ENCODE measurements at regions not wholly inside any gene's neighbourhood (a gene's known extent, or its start where the extent isn't known, plus 50 kb on each side); places are given as distances from the start of the nearest gene placed in this dataset.

DNA sequence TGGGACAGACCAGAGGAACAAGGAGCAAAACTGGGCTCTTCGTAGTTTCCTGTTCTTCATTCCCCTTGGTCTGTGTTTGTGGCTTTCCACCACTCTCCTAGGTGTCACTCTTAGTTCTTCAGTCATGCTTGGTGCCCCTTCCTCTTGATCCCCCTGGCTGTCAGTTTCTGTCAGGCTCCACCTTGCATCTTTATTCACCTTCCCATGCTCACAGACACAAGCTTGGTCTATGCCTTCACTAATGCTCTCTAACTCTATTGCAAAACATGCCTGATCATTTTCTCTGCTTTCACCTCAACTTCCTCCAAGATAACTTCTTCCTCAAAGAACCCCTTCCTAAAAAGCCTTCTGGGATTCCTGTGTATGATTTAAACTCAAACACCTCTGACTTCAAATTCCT is 122.9 kb downstream of the GLUL start:
- TF ChIP-seq, protein P1, sequence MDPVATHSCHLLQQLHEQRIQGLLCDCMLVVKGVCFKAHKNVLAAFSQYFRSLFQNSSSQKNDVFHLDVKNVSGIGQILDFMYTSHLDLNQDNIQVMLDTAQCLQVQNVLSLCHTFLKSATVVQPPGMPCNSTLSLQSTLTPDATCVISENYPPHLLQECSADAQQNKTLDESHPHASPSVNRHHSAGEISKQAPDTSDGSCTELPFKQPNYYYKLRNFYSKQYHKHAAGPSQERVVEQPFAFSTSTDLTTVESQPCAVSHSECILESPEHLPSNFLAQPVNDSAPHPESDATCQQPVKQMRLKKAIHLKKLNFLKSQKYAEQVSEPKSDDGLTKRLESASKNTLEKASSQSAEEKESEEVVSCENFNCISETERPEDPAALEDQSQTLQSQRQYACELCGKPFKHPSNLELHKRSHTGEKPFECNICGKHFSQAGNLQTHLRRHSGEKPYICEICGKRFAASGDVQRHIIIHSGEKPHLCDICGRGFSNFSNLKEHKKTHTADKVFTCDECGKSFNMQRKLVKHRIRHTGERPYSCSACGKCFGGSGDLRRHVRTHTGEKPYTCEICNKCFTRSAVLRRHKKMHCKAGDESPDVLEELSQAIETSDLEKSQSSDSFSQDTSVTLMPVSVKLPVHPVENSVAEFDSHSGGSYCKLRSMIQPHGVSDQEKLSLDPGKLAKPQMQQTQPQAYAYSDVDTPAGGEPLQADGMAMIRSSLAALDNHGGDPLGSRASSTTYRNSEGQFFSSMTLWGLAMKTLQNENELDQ (tag by site-specific recombination; IDR thresholded peaks at IDR 0.05; ENCODE audit: low read depth): no peak
- TF ChIP-seq ZNF514 (tag by site-specific recombination; IDR thresholded peaks at IDR 0.05) (no peak), BCL11B (tag by site-specific recombination; IDR thresholded peaks at IDR 0.05; ENCODE audit: low read depth) (no peak), ZNF274 (IDR thresholded peaks at IDR 0.05; ENCODE audit: low read length) (no peak), ZNF274 (tag by site-specific recombination; IDR thresholded peaks at IDR 0.05; ENCODE audit: borderline replicate concordance) (no peak), ZNF133 (tag by site-specific recombination; IDR thresholded peaks at IDR 0.05) (no peak), ZNF629 (tag by site-specific recombination; IDR thresholded peaks at IDR 0.05) (no peak), ZNF24 (tag by site-specific recombination; IDR thresholded peaks at IDR 0.05) (no peak)
- TF ChIP-seq, protein P2, sequence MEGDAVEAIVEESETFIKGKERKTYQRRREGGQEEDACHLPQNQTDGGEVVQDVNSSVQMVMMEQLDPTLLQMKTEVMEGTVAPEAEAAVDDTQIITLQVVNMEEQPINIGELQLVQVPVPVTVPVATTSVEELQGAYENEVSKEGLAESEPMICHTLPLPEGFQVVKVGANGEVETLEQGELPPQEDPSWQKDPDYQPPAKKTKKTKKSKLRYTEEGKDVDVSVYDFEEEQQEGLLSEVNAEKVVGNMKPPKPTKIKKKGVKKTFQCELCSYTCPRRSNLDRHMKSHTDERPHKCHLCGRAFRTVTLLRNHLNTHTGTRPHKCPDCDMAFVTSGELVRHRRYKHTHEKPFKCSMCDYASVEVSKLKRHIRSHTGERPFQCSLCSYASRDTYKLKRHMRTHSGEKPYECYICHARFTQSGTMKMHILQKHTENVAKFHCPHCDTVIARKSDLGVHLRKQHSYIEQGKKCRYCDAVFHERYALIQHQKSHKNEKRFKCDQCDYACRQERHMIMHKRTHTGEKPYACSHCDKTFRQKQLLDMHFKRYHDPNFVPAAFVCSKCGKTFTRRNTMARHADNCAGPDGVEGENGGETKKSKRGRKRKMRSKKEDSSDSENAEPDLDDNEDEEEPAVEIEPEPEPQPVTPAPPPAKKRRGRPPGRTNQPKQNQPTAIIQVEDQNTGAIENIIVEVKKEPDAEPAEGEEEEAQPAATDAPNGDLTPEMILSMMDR (tag by site-specific recombination; IDR thresholded peaks at IDR 0.05): no peak

Measured in HEK293 (cell line).